ENCODE measurements at regions not wholly inside any gene's neighbourhood (a gene's known extent, or its start where the extent isn't known, plus 50 kb on each side); places are given as distances from the start of the nearest gene placed in this dataset.

GRCh38 chr13:107713314-107713713, 502.0 kb downstream of the LIG4 start:
- Histone ChIP-seq H4K91ac (ENCODE audit: insufficient read length, low read depth, low read length) (no peak overlapping the region), H3K4me1 (ENCODE audit: insufficient read depth, low read length) (no peaks in the 10 kb centered on the region), H3K9me3 (ENCODE audit: control insufficient read depth, low read depth, low read length) (no peaks in the 10 kb centered on the region), H3K56ac (ENCODE audit: insufficient read length, low read depth, low read length) (no peak overlapping the region), H3K27ac (ENCODE audit: insufficient read length, low read depth, low read length) (no peak overlapping the region), H2BK5ac (ENCODE audit: insufficient read length, low read length) (no peak overlapping the region), H3K14ac (ENCODE audit: insufficient read depth, low read length) (no peak overlapping the region), H4K8ac (replicated peaks; ENCODE audit: insufficient read length, low read depth, low read length) (no peak overlapping the region), H2BK20ac (ENCODE audit: low read depth, low read length, poor library complexity, severe bottlenecking) (no peak overlapping the region), H2BK12ac (ENCODE audit: insufficient read length, low read depth, low read length) (no peak overlapping the region), H2AK5ac (ENCODE audit: insufficient read length, low read length) (no peak overlapping the region), H3K4ac (ENCODE audit: low read depth, low read length) (no peak overlapping the region), H3K23me2 (ENCODE audit: insufficient read length, low read depth, low read length, poor library complexity, severe bottlenecking) (no peaks in the 10 kb centered on the region), H3K4me2 (ENCODE audit: insufficient read depth, insufficient read length, low read length) (no peak overlapping the region), H2BK120ac (ENCODE audit: low read depth, low read length, poor library complexity, severe bottlenecking) (no peak overlapping the region), H3K18ac (ENCODE audit: insufficient read length, low read depth, low read length) (no peak overlapping the region), H4K20me1 (ENCODE audit: control insufficient read depth, insufficient read depth, insufficient read length) (no peaks in the 10 kb centered on the region), H3K9ac (ENCODE audit: extremely low read depth, insufficient read length, low read length) (no peak overlapping the region), H3K27me3 (ENCODE audit: insufficient read depth, low read length) (no peaks in the 10 kb centered on the region), H3K79me2 (ENCODE audit: insufficient read depth, low read length) (no peaks in the 10 kb centered on the region), H3K23ac (ENCODE audit: insufficient read length, low read depth, low read length) (no peak overlapping the region), H2BK15ac (ENCODE audit: low read depth, low read length) (no peak overlapping the region), H3K79me1 (ENCODE audit: insufficient read depth, low read depth, low read length, poor library complexity, severe bottlenecking) (no peaks in the 10 kb centered on the region), H2AFZ (ENCODE audit: low read length) (no peak overlapping the region), H3T11ph (ENCODE audit: low read length) (no peak overlapping the region), H4K5ac (ENCODE audit: insufficient read length, low read depth, low read length) (no peak overlapping the region)
- TF ChIP-seq, protein P1, sequence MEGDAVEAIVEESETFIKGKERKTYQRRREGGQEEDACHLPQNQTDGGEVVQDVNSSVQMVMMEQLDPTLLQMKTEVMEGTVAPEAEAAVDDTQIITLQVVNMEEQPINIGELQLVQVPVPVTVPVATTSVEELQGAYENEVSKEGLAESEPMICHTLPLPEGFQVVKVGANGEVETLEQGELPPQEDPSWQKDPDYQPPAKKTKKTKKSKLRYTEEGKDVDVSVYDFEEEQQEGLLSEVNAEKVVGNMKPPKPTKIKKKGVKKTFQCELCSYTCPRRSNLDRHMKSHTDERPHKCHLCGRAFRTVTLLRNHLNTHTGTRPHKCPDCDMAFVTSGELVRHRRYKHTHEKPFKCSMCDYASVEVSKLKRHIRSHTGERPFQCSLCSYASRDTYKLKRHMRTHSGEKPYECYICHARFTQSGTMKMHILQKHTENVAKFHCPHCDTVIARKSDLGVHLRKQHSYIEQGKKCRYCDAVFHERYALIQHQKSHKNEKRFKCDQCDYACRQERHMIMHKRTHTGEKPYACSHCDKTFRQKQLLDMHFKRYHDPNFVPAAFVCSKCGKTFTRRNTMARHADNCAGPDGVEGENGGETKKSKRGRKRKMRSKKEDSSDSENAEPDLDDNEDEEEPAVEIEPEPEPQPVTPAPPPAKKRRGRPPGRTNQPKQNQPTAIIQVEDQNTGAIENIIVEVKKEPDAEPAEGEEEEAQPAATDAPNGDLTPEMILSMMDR (conservative IDR thresholded peaks at IDR 0.05) = no peak
- H3K36me3 Mint-ChIP-seq (ENCODE audit: insufficient read depth in 1 of 3, low read depth in 3 of 3) = no peaks in the 10 kb centered on the region
- 0 out of 7 replicates have a peak overlapping the region, but pooled peaks of 1 of the 3 experiments have one; percentile 91 for H3K27ac Mint-ChIP-seq
- DNase-seq = no peak
- H3K9me3 Mint-ChIP-seq = no peaks in the 10 kb centered on the region
- peaks cover 6 to 12% of the 10 kb centered on the region in 2 experiments; a peak in 3 of 4 replicates for H3K4me1 Mint-ChIP-seq
- H3K4me3 Mint-ChIP-seq = no peak overlapping the region
- no peaks in the 10 kb centered on the region for H3K27me3 Mint-ChIP-seq (ENCODE audit: low read depth)

Measured in H9 (cell line).